ENCODE measurements at regions not wholly inside any gene's neighbourhood (a gene's known extent, or its start where the extent isn't known, plus 50 kb on each side); places are given as distances from the start of the nearest gene placed in this dataset.

DNA sequence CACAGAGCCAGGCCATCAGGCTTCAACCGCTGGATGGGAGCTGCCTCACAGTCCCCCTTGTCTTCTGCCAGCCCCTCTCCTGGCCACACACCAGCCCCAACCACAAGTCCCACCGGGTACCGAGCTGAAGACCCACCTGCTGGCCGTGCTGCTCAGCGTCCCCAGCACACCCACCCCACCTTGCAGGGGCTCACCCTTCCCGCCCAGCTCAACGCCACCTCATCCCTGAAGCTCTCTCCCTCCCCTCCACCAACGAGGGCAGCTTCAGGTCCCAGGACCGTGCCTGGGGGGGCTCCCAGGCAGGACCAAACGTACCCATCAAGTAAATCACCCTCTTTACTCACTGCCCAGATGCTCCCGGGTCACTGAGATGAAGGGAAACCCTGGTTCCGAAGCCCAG lies 141.0 kb downstream of the CRYBB2 start:
- H3K27me3 ChIP-seq (ENCODE audit: control insufficient read depth in 4 of 4, insufficient read depth in 4 of 4, low read length in 3 of 4), result no peaks in the 10 kb centered on the region
- H3K36me3 ChIP-seq (ENCODE audit: control insufficient read depth in 4 of 4, insufficient read depth in 3 of 4, low read depth in 1 of 4, low read length in 3 of 4), result peaks cover 10 to 32% (median 13%) of the 10 kb centered on the region in 4 donors
- H3K9me3 ChIP-seq (ENCODE audit: control insufficient read depth in 4 of 4, low read length in 3 of 4), result no peaks in the 10 kb centered on the region
- no peak overlapping the region for H3K27ac ChIP-seq (ENCODE audit: low read depth in 1 of 2, low read length in 2 of 2)
- TF ChIP-seq JUND (IDR thresholded peaks at IDR 0.05) (no peak), REST (IDR thresholded peaks at IDR 0.05) (no peak), YY1 (IDR thresholded peaks at IDR 0.05) (no peak), GABPA (IDR thresholded peaks at IDR 0.05 in 1 of 2, conservative IDR thresholded peaks at IDR 0.05 in 1 of 2) (no peak), RXRA (IDR thresholded peaks at IDR 0.05) (no peak), FOXA2 (IDR thresholded peaks at IDR 0.05) (no peak), RAD21 (IDR thresholded peaks at IDR 0.05) (no peak), CTCF (IDR thresholded peaks at IDR 0.05; ENCODE audit: low read depth, low read length, missing input control) (no peak), FOXA1 (IDR thresholded peaks at IDR 0.05) (no peak), HNF4A (conservative IDR thresholded peaks at IDR 0.05) (no peak), EGR1 (IDR thresholded peaks at IDR 0.05; ENCODE audit: low read depth in 2 of 2) (no peak), HNF4G (IDR thresholded peaks at IDR 0.05) (no peak), TAF1 (conservative IDR thresholded peaks at IDR 0.05) (no peak), NR2F2 (IDR thresholded peaks at IDR 0.05) (no peak), SP1 (IDR thresholded peaks at IDR 0.05) (no peak)
- TF ChIP-seq, protein P1, sequence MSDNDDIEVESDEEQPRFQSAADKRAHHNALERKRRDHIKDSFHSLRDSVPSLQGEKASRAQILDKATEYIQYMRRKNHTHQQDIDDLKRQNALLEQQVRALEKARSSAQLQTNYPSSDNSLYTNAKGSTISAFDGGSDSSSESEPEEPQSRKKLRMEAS (IDR thresholded peaks at IDR 0.05), result no peak
- TF ChIP-seq, protein P2, sequence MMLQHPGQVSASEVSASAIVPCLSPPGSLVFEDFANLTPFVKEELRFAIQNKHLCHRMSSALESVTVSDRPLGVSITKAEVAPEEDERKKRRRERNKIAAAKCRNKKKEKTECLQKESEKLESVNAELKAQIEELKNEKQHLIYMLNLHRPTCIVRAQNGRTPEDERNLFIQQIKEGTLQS (IDR thresholded peaks at IDR 0.05), result no peak
- TF ChIP-seq, protein P3, sequence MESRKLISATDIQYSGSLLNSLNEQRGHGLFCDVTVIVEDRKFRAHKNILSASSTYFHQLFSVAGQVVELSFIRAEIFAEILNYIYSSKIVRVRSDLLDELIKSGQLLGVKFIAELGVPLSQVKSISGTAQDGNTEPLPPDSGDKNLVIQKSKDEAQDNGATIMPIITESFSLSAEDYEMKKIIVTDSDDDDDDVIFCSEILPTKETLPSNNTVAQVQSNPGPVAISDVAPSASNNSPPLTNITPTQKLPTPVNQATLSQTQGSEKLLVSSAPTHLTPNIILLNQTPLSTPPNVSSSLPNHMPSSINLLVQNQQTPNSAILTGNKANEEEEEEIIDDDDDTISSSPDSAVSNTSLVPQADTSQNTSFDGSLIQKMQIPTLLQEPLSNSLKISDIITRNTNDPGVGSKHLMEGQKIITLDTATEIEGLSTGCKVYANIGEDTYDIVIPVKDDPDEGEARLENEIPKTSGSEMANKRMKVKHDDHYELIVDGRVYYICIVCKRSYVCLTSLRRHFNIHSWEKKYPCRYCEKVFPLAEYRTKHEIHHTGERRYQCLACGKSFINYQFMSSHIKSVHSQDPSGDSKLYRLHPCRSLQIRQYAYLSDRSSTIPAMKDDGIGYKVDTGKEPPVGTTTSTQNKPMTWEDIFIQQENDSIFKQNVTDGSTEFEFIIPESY (IDR thresholded peaks at IDR 0.05), result no peak
- 93% methylated on average over 12 of the region's 12 CpGs for WGBS
- peaks cover 0 to 13% (median 4%) of the 10 kb centered on the region in 4 donors for H3K4me1 ChIP-seq (ENCODE audit: control insufficient read depth in 4 of 4, insufficient read depth in 4 of 4, low read length in 3 of 4)
- no peak overlapping the region for H3K4me3 ChIP-seq (ENCODE audit: low read depth in 1 of 3, low read length in 3 of 3)
- no peak for DNase-seq (ENCODE audit: low spot score)
- H3K9ac ChIP-seq (ENCODE audit: low read depth in 1 of 2, low read length in 2 of 2), result no peak overlapping the region
